HG02798 (cell line): ENCODE measurements at regions not wholly inside any gene's neighbourhood (a gene's known extent, or its start where the extent isn't known, plus 50 kb on each side); places are given as distances from the start of the nearest gene placed in this dataset.
"Not testable (repeated sequence)": the region's sequence is repeated elsewhere in the genome, so short reads cannot be mapped to it uniquely, and the experiment has no call there.

Experiments used
- ATAC-seq: cut with Tn5 transposase; IDR thresholded peaks from one replicate; pipeline ENCODE4 v1.9.1; 2021; ENCODE audit warnings: mild to moderate bottlenecking; ENCODE audit not compliant: unreplicated experiment, poor library complexity

- ATAC-seq, result not testable (repeated sequence)
Observed at GRCh38 chr7:106747301-106747700, 86.3 kb upstream of the CCDC71L start.

- ATAC-seq, result no peak
Observed at GRCh38 chr7:106747804-106748203, 86.8 kb upstream of the CCDC71L start.

- no peak for ATAC-seq
Observed at GRCh38 chr7:106749165-106749564, 88.2 kb upstream of the CCDC71L start.

GRCh38 chr7:106750773-106751172 is 89.8 kb upstream of the CCDC71L start:
- ATAC-seq, result no peak

GRCh38 chr7:106752367-106752766 is 91.4 kb upstream of the CCDC71L start:
- ATAC-seq, result no peak

GRCh38 chr7:106755024-106755423 is 94.1 kb upstream of the CCDC71L start:
- not testable (repeated sequence) for ATAC-seq

GRCh38 chr7:106755641-106756040 is 94.7 kb upstream of the CCDC71L start:
- ATAC-seq, result no peak

GRCh38 chr7:106756071-106756470 is 95.1 kb upstream of the CCDC71L start:
- ATAC-seq, result no peak

GRCh38 chr7:106756884-106757283 is 95.9 kb upstream of the CCDC71L start:
- ATAC-seq, result no peak

GRCh38 chr7:106757846-106758245 is 96.9 kb upstream of the CCDC71L start:
- no peak for ATAC-seq

GRCh38 chr7:106762845-106763244 is 101.9 kb upstream of the CCDC71L start:
- not testable (repeated sequence) for ATAC-seq

GRCh38 chr7:106763717-106764116 is 101.4 kb upstream of the PIK3CG start:
- ATAC-seq, result no peak

GRCh38 chr7:106765727-106766355 is 99.2 kb upstream of the PIK3CG start:
- no peak for ATAC-seq

GRCh38 chr7:106766551-106766950 is 98.5 kb upstream of the PIK3CG start:
- no peak for ATAC-seq

GRCh38 chr7:106767078-106767477 is 98.0 kb upstream of the PIK3CG start:
- ATAC-seq, result no peak

GRCh38 chr7:106767498-106768323 is 97.4 kb upstream of the PIK3CG start:
- peak; percentile 80 for ATAC-seq

- peak; percentile 63 for ATAC-seq
Observed at GRCh38 chr7:106768324-106768751, 96.7 kb upstream of the PIK3CG start.

GRCh38 chr7:106770191-106770590 is 94.9 kb upstream of the PIK3CG start:
- ATAC-seq, result no peak

GRCh38 chr7:106772655-106773108 is 92.4 kb upstream of the PIK3CG start:
- ATAC-seq, result no peak

- ATAC-seq, result no peak
Observed at GRCh38 chr7:106773228-106773627, 91.9 kb upstream of the PIK3CG start.

GRCh38 chr7:106773721-106774120 is 91.4 kb upstream of the PIK3CG start:
- no peak for ATAC-seq
